DND-41 (cell line): ENCODE measurements at regions not wholly inside any gene's neighbourhood (a gene's known extent, or its start where the extent isn't known, plus 50 kb on each side); places are given as distances from the start of the nearest gene placed in this dataset.

Experiments used
- ATAC-seq: fragments of 200-7000 bp; cut with Tn5 transposase; 3 replicates; pipeline ENCODE4 v1.9.1; 2021; ENCODE audit warnings: low read depth; ENCODE audit not compliant: insufficient read depth
- DNase-seq: peaks from one replicate; pipeline ENCODE4 v3.0.0-alpha.2; 2020
- H2AFZ ChIP-seq: 2 replicates; pipeline ENCODE4 v1.6.0; 2012; ENCODE audit warnings: low read depth, low read length
- H3K27ac ChIP-seq: 2 replicates; pipeline ENCODE4 v1.5.1; 2012; ENCODE audit warnings: low read length, inconsistent platforms
- H3K27me3 ChIP-seq: fragments of 200-600 bp; sonication (generic); 2 replicates; pipeline ENCODE4 v1.6.0; 2012; ENCODE audit warnings: low read length, mild to moderate bottlenecking, inconsistent platforms; ENCODE audit not compliant: insufficient read depth, poor library complexity
- H3K36me3 ChIP-seq: 2 replicates; pipeline ENCODE4 v1.5.1; 2012; ENCODE audit warnings: low read length, inconsistent platforms; ENCODE audit not compliant: insufficient read depth
- H3K4me1 ChIP-seq: 2 replicates; pipeline ENCODE4 v1.5.1; 2012; ENCODE audit warnings: mild to moderate bottlenecking, low read length; ENCODE audit not compliant: insufficient read depth
- H3K4me2 ChIP-seq: 2 replicates; pipeline ENCODE4 v1.6.0; 2012; ENCODE audit warnings: mild to moderate bottlenecking, moderate library complexity, low read length, inconsistent platforms; ENCODE audit not compliant: insufficient read depth
- H3K4me3 ChIP-seq, 2 experiments: fragments of 200-600 bp in 1 of 2; shearing (Covaris generic) in 1 of 2; 2 replicates each; pipeline ENCODE4 v1.5.1; 2012 to 2016; ENCODE audit warnings: inconsistent platforms in 2 of 2, low read length in 2 of 2, mild to moderate bottlenecking in 2 of 2, low read depth in 1 of 2, moderate library complexity in 1 of 2
- H3K79me2 ChIP-seq: 2 replicates; pipeline ENCODE4 v1.6.0; 2012; ENCODE audit warnings: low read length, inconsistent platforms; ENCODE audit not compliant: insufficient read depth
- H3K9ac ChIP-seq: 2 replicates; pipeline ENCODE4 v1.6.0; 2012; ENCODE audit warnings: low read depth, mild to moderate bottlenecking, inconsistent platforms, low read length, moderate library complexity
- H3K9me3 ChIP-seq: 2 replicates; pipeline ENCODE4 v1.5.1; 2012; ENCODE audit warnings: low read length, moderate library complexity, mild to moderate bottlenecking, inconsistent platforms; ENCODE audit not compliant: insufficient read depth, severe bottlenecking
- H4K20me1 ChIP-seq: 2 replicates; pipeline ENCODE4 v1.6.0; 2012; ENCODE audit warnings: low read length; ENCODE audit not compliant: insufficient read depth
- EZH2 ChIP-seq: IDR thresholded peaks from 3 replicates; pipeline ENCODE4 v1.6.1; 2012; ENCODE audit warnings: borderline replicate concordance, low read depth, mild to moderate bottlenecking, moderate library complexity, low read length, inconsistent platforms; ENCODE audit not compliant: severe bottlenecking
- TF ChIP-seq, protein P1 (sequence below): IDR thresholded peaks from 2 replicates; pipeline ENCODE4 v1.5.1; 2012; ENCODE audit warnings: borderline replicate concordance, low read length, moderate library complexity, mild to moderate bottlenecking; ENCODE audit not compliant: poor library complexity, severe bottlenecking; ENCODE audit errors: extremely low read depth

DNA sequence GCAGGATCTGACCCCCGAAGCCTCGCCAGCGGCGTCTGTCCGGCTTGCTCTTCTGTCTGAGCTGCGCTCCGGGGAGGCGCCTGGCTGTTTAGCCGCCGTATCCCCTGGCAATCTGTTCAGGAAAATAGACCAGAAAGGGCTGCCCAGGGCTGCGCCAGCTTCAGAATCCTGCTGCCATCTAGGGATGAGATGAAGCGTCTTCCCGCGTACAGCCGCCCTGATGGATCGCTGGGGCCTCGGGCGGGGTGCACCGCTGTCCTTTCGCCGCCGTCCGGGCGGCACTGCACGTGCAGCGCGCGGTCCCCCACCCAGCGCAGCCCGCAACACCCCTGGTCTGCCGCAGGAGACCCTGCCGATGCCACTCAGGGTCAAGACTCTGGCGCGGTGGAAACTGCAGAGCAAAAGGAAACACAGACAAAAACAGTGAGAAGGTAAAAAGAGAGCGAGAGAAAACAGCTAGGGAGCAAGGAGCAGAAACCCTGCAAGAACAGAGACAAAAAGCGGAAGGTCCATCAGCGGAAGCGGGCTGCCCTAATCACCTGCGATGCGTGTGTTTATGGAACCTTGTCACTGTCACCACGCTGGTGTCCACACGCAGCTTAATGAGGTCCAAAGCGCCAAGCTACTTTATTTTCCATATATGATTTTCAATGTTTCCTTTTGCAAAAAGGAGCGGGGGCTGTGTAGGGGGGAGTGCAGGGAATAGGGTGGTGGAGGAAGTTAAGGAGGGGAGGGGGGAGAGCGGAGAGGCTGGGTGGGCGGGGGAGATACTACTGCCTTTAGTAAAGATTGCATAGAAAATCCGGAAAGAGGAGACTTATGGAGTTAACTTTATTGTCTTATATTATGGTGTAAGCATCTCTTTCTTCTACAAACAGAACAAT lies 2113.3 kb upstream of the PIK3C3 start:
- Histone ChIP-seq H4K20me1 (no peaks in the 10 kb centered on the region), H3K27ac (no peak overlapping the region), H3K9ac (no peak overlapping the region), H3K4me3 (no peak overlapping the region), H3K36me3 (no peaks in the 10 kb centered on the region), H3K79me2 (no peaks in the 10 kb centered on the region), H3K9me3 (no peaks in the 10 kb centered on the region), H3K27me3 (no peaks in the 10 kb centered on the region), H2AFZ (no peak overlapping the region), H3K4me2 (no peak overlapping the region), H3K4me1 (no peaks in the 10 kb centered on the region)
- no peak for DNase-seq
- TF ChIP-seq EZH2, result no peak
- TF ChIP-seq, protein P1, sequence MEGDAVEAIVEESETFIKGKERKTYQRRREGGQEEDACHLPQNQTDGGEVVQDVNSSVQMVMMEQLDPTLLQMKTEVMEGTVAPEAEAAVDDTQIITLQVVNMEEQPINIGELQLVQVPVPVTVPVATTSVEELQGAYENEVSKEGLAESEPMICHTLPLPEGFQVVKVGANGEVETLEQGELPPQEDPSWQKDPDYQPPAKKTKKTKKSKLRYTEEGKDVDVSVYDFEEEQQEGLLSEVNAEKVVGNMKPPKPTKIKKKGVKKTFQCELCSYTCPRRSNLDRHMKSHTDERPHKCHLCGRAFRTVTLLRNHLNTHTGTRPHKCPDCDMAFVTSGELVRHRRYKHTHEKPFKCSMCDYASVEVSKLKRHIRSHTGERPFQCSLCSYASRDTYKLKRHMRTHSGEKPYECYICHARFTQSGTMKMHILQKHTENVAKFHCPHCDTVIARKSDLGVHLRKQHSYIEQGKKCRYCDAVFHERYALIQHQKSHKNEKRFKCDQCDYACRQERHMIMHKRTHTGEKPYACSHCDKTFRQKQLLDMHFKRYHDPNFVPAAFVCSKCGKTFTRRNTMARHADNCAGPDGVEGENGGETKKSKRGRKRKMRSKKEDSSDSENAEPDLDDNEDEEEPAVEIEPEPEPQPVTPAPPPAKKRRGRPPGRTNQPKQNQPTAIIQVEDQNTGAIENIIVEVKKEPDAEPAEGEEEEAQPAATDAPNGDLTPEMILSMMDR, result no peak
- no peak for ATAC-seq

DNA sequence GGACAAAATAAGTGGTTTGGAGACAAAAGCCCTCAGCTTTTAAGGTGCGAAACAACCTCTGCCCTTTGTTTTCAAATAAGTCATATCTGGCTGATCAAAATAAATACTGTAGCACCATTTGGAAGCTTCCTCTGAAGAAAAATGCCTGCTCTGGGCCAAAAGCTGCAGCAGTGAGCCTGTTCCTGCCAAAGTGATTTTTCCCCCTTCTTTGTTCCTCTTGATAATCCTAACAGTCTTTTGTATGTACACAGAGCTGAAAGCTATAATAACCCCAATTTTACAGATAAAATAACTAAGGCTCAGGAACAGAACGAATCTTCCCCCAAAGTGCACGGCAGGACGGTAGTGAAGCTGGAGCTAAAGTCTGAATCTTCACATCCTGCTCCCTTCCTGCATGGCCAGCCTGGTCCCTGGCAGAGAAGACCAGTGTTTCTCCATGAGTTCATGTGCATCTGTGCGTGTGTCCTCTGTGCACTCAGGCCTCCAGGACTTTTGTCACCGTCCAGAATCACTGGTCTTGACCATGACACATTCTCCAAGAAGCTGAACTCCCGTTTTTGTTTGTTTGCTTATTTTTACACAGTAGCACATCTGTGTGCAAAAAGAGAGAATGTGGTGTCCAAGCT lies 2114.1 kb upstream of the PIK3C3 start:
- no peak for TF ChIP-seq EZH2
- TF ChIP-seq, protein P1, result no peak
- H4K20me1 ChIP-seq, result no peaks in the 10 kb centered on the region
- H3K4me2 ChIP-seq, result no peak overlapping the region
- no peak overlapping the region for H3K9ac ChIP-seq
- no peaks in the 10 kb centered on the region for H3K36me3 ChIP-seq
- no peak overlapping the region for H3K27ac ChIP-seq
- H3K4me3 ChIP-seq, result no peak overlapping the region
- H3K79me2 ChIP-seq, result no peaks in the 10 kb centered on the region
- H3K4me1 ChIP-seq, result no peaks in the 10 kb centered on the region
- DNase-seq, result no peak
- no peak overlapping the region for H2AFZ ChIP-seq
- no peaks in the 10 kb centered on the region for H3K9me3 ChIP-seq
- ATAC-seq, result no peak
- no peaks in the 10 kb centered on the region for H3K27me3 ChIP-seq

DNA sequence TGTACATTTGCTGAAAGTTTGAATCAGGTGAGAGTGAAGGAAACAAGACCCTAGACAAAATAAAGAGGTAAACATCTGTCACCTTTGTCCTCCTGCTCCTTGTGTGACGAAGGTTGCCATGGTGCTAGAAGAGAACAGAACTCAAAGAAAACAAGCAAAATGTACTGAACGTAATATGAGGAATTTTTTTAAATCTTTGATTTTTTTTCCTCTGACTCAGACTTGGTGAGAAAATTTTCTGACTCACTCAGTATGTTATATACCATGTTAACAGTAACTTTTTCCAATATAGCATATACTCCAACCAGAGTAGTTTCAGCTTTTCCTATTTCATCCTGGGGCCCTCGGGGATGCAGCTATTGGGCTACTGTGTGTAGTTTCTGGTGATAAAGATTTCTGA lies 2114.6 kb upstream of the PIK3C3 start:
- H3K27ac ChIP-seq, result no peak overlapping the region
- DNase-seq, result no peak
- H3K4me1 ChIP-seq, result no peaks in the 10 kb centered on the region
- H3K4me3 ChIP-seq, result no peak overlapping the region
- no peak for ATAC-seq
- no peak overlapping the region for H3K4me2 ChIP-seq
- no peaks in the 10 kb centered on the region for H3K79me2 ChIP-seq
- H3K36me3 ChIP-seq, result no peaks in the 10 kb centered on the region
- no peak overlapping the region for H2AFZ ChIP-seq
- H4K20me1 ChIP-seq, result no peaks in the 10 kb centered on the region
- no peaks in the 10 kb centered on the region for H3K27me3 ChIP-seq
- H3K9ac ChIP-seq, result no peak overlapping the region
- no peak for TF ChIP-seq EZH2
- TF ChIP-seq, protein P1, result no peak
- no peaks in the 10 kb centered on the region for H3K9me3 ChIP-seq
